Loucy (cell line): ENCODE measurements at regions not wholly inside any gene's neighbourhood (a gene's known extent, or its start where the extent isn't known, plus 50 kb on each side); places are given as distances from the start of the nearest gene placed in this dataset.
"Not testable (repeated sequence)": the region's sequence is repeated elsewhere in the genome, so short reads cannot be mapped to it uniquely, and the experiment has no call there.

Experiments used
- H2AFZ ChIP-seq: fragments of 200-600 bp; sonication (generic); 2 replicates; pipeline ENCODE4 v1.6.0; 2016; ENCODE audit warnings: antibody characterized with exemption, mild to moderate bottlenecking, low read length, moderate library complexity
- H3F3A ChIP-seq: fragments of 200-600 bp; 2 replicates; pipeline ENCODE4 v1.6.0; 2016; ENCODE audit warnings: antibody characterized with exemption, low read depth, mild to moderate bottlenecking
- H3K27me3 ChIP-seq: fragments of 200-600 bp; sonication (generic); 2 replicates; pipeline ENCODE4 v1.6.1; 2014; ENCODE audit warnings: low read length, mild to moderate bottlenecking; ENCODE audit not compliant: insufficient read depth, poor library complexity, severe bottlenecking
- H3K36me3 ChIP-seq: fragments of 200-600 bp; sonication (generic); 2 replicates; pipeline ENCODE4 v1.6.1; 2016; ENCODE audit warnings: low read length; ENCODE audit not compliant: insufficient read depth
- H3K4me1 ChIP-seq: fragments of 200-600 bp; sonication (generic); 2 replicates; pipeline ENCODE4 v1.5.1; 2014; ENCODE audit warnings: low read length, mild to moderate bottlenecking; ENCODE audit not compliant: insufficient read depth, poor library complexity, severe bottlenecking
- H3K4me2 ChIP-seq: fragments of 200-600 bp; sonication (generic); 2 replicates; pipeline ENCODE4 v1.6.0; 2014; ENCODE audit warnings: antibody characterized with exemption, low read length, low read depth, mild to moderate bottlenecking; ENCODE audit not compliant: poor library complexity, severe bottlenecking
- H3K4me3 ChIP-seq: fragments of 200-600 bp; sonication (generic); 2 replicates; pipeline ENCODE4 v1.5.1; 2014; ENCODE audit warnings: low read length, mild to moderate bottlenecking, mixed read lengths; ENCODE audit not compliant: poor library complexity, severe bottlenecking
- H3K79me2 ChIP-seq: fragments of 200-600 bp; sonication (generic); 2 replicates; pipeline ENCODE4 v1.6.1; 2014; ENCODE audit warnings: low read length; ENCODE audit not compliant: insufficient read depth
- H3K9ac ChIP-seq: fragments of 200-600 bp; sonication (generic); 2 replicates; pipeline ENCODE4 v1.6.0; 2014; ENCODE audit warnings: mild to moderate bottlenecking, low read depth, low read length, moderate library complexity; ENCODE audit not compliant: poor library complexity, severe bottlenecking
- H3K9me2 ChIP-seq: fragments of 200-600 bp; sonication (generic); replicated peaks from 2 replicates; pipeline ENCODE4 v1.6.1; 2016; ENCODE audit warnings: low read depth, low read length, mixed read lengths
- H3K9me3 ChIP-seq: fragments of 200-600 bp; sonication (generic); 2 replicates; pipeline ENCODE4 v1.6.1; 2014; ENCODE audit warnings: mild to moderate bottlenecking, antibody characterized with exemption, low read length, low read depth; ENCODE audit not compliant: insufficient read depth
- H4K20me1 ChIP-seq: fragments of 200-600 bp; sonication (generic); 2 replicates; pipeline ENCODE4 v1.6.0; 2014; ENCODE audit warnings: antibody characterized with exemption, low read length, mild to moderate bottlenecking; ENCODE audit not compliant: insufficient read depth, poor library complexity, severe bottlenecking

DNA sequence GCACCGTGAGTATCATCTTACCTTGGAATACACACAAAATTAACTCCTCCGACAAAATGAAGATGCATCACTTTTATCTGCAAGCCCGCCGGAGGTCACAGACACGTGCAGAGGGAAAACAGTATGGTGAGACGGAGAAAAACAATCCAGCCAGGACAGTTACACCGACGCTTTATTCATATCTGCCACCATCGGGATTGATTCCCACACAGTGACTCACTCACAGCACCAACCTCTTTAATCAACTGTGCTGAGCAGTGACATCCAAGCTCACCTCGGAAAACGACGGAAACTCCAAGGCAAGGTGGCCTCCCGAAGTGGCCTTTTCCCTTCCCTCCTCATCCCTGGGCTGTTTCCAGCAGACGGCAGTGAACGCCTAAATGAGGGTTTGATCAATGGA is 151.8 kb downstream of the NPIPA8 start:
- not testable (repeated sequence) for H3K4me2 ChIP-seq, H3K36me3 ChIP-seq, H3K9ac ChIP-seq, H3K9me3 ChIP-seq, H3K4me3 ChIP-seq, H3K9me2 ChIP-seq, H3F3A ChIP-seq, H2AFZ ChIP-seq, H3K4me1 ChIP-seq, H3K79me2 ChIP-seq, H4K20me1 ChIP-seq, H3K27me3 ChIP-seq

DNA sequence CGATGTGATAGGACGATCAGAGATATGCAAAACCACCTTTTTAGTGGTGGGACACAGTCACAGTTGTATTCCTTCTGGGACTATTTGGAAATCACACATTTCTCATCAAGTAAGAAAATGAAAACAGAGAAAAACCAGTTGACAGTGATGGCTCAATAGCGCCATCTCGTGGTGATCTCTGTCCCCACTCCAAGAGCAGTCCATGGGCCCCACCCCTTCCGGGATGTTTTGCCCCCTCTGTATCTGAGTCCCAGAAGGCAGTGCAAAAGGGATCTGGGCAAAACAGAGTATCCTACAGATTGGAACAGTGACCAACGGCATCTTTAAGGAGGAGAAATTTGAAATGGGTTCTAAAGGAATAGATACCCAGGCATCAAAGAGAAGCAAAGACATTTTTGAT is 155.5 kb downstream of the NPIPA8 start:
- H3K4me3 ChIP-seq, H3K4me2 ChIP-seq, H3K9me2 ChIP-seq, H3K36me3 ChIP-seq, H3K4me1 ChIP-seq, H3K9me3 ChIP-seq, H3K79me2 ChIP-seq, H3F3A ChIP-seq, H3K9ac ChIP-seq, H3K27me3 ChIP-seq, H2AFZ ChIP-seq, H4K20me1 ChIP-seq: not testable (repeated sequence)

DNA sequence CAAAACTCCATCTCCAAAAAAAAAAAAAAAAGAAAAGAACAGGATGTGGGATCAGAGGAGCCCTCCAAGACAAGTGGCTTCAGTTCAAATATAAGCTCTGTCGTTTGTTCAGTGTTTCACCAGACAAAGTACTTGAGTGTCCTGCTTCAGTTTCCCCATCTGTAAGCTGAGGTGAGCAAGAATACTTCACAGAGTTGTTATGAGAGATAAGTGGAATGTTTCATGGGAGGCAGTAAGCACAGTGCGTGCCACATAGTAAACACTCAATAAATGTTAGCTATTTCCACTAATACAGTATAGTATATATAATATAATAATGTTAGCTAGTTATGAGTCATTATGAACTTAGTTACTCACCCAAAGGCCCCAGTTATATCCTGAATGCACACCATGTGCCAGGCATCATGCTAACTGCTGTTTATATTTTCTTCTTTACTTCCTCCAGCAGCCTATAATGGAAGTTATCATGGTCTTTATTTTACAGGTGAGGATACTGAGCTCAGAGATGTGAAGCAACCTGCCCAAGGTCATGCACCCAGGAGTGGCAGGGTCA is 162.5 kb downstream of the NPIPA8 start:
- not testable (repeated sequence) for H3K27me3 ChIP-seq, H3K79me2 ChIP-seq, H3F3A ChIP-seq, H3K9ac ChIP-seq, H3K9me3 ChIP-seq, H4K20me1 ChIP-seq, H3K9me2 ChIP-seq, H3K36me3 ChIP-seq, H3K4me3 ChIP-seq, H2AFZ ChIP-seq, H3K4me2 ChIP-seq, H3K4me1 ChIP-seq

DNA sequence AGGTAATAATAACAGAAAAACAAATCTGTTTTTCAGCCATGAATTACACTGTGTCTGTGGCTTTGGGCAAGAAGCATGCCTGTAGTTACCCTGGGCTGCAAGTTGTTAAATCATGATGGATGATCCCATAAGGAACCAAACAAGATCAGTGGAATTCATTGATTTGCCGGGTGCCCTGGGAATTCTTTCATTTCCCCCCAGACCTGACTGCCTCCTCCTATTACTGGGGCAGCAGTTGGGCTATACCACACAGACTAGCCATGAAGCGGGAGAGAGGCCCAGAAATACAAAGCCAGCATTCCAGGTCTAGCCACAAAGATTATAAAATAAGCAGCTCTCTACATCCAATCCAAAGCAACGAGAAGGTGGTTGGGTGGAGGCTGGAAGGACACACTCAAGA is 174.2 kb downstream of the NPIPA8 start:
- not testable (repeated sequence) for H3F3A ChIP-seq, H3K27me3 ChIP-seq, H2AFZ ChIP-seq, H3K9ac ChIP-seq, H3K9me2 ChIP-seq, H3K4me1 ChIP-seq, H3K4me2 ChIP-seq, H3K4me3 ChIP-seq, H4K20me1 ChIP-seq, H3K9me3 ChIP-seq, H3K79me2 ChIP-seq, H3K36me3 ChIP-seq

DNA sequence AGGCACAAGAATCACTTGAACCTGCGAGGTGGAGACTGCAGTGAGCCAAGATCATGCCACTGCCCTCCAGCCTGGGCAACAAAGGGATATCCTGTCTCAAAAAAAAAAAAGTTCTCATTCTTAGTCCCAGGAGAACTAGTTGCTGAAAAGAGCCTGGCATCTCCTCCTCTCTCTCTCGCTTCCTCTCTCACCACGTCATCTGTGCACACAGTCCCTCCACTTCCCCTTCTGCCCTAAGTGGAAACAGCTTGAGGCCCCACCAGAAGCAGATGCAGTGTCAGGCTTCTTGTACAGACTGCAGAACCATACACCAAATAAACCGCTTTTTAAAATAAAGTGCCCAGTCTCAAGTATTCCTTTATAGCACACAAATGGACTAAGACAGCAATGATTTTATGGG is 175.3 kb downstream of the NPIPA8 start:
- H3K27me3 ChIP-seq, H3K9ac ChIP-seq, H4K20me1 ChIP-seq, H3K4me2 ChIP-seq, H3K9me2 ChIP-seq, H3K4me1 ChIP-seq, H3K9me3 ChIP-seq, H3K4me3 ChIP-seq, H3K36me3 ChIP-seq, H2AFZ ChIP-seq, H3F3A ChIP-seq, H3K79me2 ChIP-seq: not testable (repeated sequence)

DNA sequence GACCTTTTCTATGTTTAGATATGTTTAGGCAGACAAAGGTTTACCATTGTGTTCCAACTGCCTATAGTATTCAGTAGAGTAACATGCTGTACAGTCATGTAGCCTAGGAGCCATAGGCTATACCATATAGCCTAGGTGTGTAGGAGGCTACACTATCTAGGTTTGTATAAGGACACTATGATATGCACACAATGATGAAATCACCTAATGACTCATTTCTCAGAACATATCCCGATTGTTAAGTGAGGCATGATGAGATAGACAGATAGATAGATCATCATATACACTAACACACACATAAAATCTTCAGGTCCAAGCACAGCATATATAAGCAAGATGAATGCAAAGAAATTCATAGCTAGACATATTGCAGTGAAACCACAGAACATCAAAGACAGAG is 177.4 kb downstream of the NPIPA8 start:
- not testable (repeated sequence) for H3K79me2 ChIP-seq, H3K9ac ChIP-seq, H4K20me1 ChIP-seq

DNA sequence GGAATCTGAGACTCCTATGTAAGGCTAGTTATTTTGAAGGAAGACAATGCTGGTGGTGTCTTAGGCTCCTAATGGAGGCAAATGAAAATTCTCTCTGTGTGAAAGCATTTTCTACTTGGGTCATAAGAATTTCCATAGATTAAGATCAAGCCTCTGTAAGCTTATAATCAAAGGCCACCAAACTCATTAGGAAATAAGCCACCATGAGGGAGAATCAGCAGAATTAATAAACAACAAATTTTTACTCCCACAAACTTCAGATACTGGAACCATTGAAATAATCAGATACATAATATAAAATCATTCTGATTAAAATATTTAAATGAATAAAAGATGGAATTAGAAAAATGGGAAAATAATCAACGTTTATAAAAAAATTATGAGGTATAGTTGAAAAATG is 178.7 kb downstream of the NPIPA8 start:
- H3K4me1 ChIP-seq, H3K4me3 ChIP-seq, H3K9ac ChIP-seq, H3K36me3 ChIP-seq, H3K79me2 ChIP-seq, H3K9me2 ChIP-seq, H2AFZ ChIP-seq, H3K27me3 ChIP-seq, H3K4me2 ChIP-seq, H3F3A ChIP-seq, H3K9me3 ChIP-seq, H4K20me1 ChIP-seq: not testable (repeated sequence)

More for the DNA sequence above, 177.4 kb downstream of the NPIPA8 start:
- not testable (repeated sequence) for H3K9me3 ChIP-seq, H3K4me2 ChIP-seq, H3F3A ChIP-seq, H2AFZ ChIP-seq, H3K27me3 ChIP-seq, H3K36me3 ChIP-seq, H3K9me2 ChIP-seq, H3K4me1 ChIP-seq, H3K4me3 ChIP-seq

DNA sequence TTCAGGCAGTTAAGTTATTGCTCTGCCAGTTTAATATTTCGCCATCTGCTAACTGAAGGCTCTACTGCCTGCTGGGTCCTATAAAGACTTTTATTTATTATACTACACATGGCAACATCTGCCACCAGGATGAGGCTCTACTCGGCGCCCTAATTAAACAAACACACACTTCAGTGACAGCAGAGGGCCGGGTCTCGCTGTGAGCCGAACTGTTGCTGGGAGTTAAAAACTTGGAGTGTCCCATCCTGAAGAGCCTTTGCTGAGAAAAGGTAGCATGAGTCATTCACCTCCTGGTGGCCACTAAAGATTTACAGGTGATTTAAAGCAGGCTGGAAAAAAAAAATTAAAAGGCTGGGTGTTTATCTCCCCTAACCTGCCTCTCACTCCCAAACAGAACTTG is 183.7 kb downstream of the NPIPA8 start:
- not testable (repeated sequence) for H3K27me3 ChIP-seq, H3K4me1 ChIP-seq, H3K79me2 ChIP-seq, H3K9me2 ChIP-seq, H2AFZ ChIP-seq, H3K9ac ChIP-seq, H3K36me3 ChIP-seq, H3K9me3 ChIP-seq, H3K4me2 ChIP-seq, H3K4me3 ChIP-seq, H4K20me1 ChIP-seq, H3F3A ChIP-seq
